IMR-90 (cell line): ENCODE measurements at regions not wholly inside any gene's neighbourhood (a gene's known extent, or its start where the extent isn't known, plus 50 kb on each side); places are given as distances from the start of the nearest gene placed in this dataset.
A peak's percentile ranks its signal among the peaks of the same experiment; 100 is the strongest.

Experiments
- ATAC-seq: fragments of 200-7000 bp; cut with Tn5 transposase; 2 replicates; pipeline ENCODE4 v1.9.1; 2020; ENCODE audit warnings: low read depth, mild to moderate bottlenecking, moderate library complexity
- BruUV-seq: library from RNA; stranded (reverse); fragments of 400-500 nt; replicated peaks from 2 replicates; lab custom pipeline; 2021; lab: Mats Ljungman, UMichigan
- CTCF ChIA-PET: fragments of 300-600 bp; formaldehyde crosslinking; extraction: SDS; loops from one replicate; lab custom pipeline; 2021; ENCODE audit warnings: antibody characterized with exemption; lab: Yijun Ruan, JAX
- POLR2A ChIA-PET: fragments of 300-600 bp; sonication (Branson Sonifier 250); formaldehyde crosslinking; loops from one replicate; lab custom pipeline; 2022; ENCODE audit warnings: antibody characterized with exemption; ENCODE audit not compliant: unreplicated experiment; lab: Charles Lee
- DNase-seq: peaks from one replicate; pipeline ENCODE4 v3.0.0; 2013
- H2AFZ ChIP-seq: replicated peaks from 2 replicates; pipeline ENCODE3; 2013; ENCODE audit warnings: low read length, mild to moderate bottlenecking; ENCODE audit not compliant: poor library complexity
- H2AK5ac ChIP-seq: 2 replicates; pipeline ENCODE4 v1.6.1; 2013; ENCODE audit warnings: low read depth, low read length, inconsistent platforms
- H2AK9ac ChIP-seq: replicated peaks from 2 replicates; pipeline ENCODE3; 2013; ENCODE audit warnings: mild to moderate bottlenecking, low read depth, low read length, moderate library complexity; ENCODE audit not compliant: poor library complexity
- H2BK120ac ChIP-seq: 2 replicates; pipeline ENCODE4 v1.6.1; 2013; ENCODE audit warnings: low read depth, low read length, inconsistent platforms
- H2BK15ac ChIP-seq: 3 replicates; pipeline ENCODE4 v1.6.1; 2013; ENCODE audit warnings: low read depth, low read length, inconsistent platforms
- H2BK20ac ChIP-seq: 2 replicates; pipeline ENCODE4 v1.6.1; 2013; ENCODE audit warnings: low read depth, mild to moderate bottlenecking, inconsistent platforms, low read length, moderate library complexity
- H2BK5ac ChIP-seq: 2 replicates; pipeline ENCODE4 v1.6.1; 2013; ENCODE audit warnings: mild to moderate bottlenecking, low read depth, low read length, inconsistent platforms; ENCODE audit not compliant: poor library complexity, severe bottlenecking
- H3K14ac ChIP-seq: replicated peaks from 2 replicates; pipeline ENCODE4 v1.6.1; 2013; ENCODE audit warnings: low read depth, low read length, inconsistent platforms
- H3K18ac ChIP-seq: 2 replicates; pipeline ENCODE4 v1.6.1; 2013; ENCODE audit warnings: low read depth, low read length, control low read depth
- H3K23ac ChIP-seq: 2 replicates; pipeline ENCODE4 v1.6.1; 2013; ENCODE audit warnings: low read depth, low read length, inconsistent platforms
- H3K27ac ChIP-seq: 2 replicates; pipeline ENCODE4 v1.5.1; 2013; ENCODE audit warnings: mild to moderate bottlenecking, control low read depth, low read length; ENCODE audit not compliant: insufficient read depth
- H3K27me3 ChIP-seq: 2 replicates; pipeline ENCODE4 v1.6.1; 2013; ENCODE audit warnings: low read length; ENCODE audit not compliant: control insufficient read depth, insufficient read depth
- H3K36me3 ChIP-seq: 2 replicates; pipeline ENCODE4 v1.6.1; 2013; ENCODE audit warnings: low read length, mixed read lengths; ENCODE audit not compliant: control insufficient read depth, insufficient read depth
- H3K4ac ChIP-seq: 2 replicates; pipeline ENCODE4 v1.6.1; 2013; ENCODE audit warnings: low read depth, low read length, inconsistent platforms
- H3K4me1 ChIP-seq: 2 replicates; pipeline ENCODE4 v1.6.1; 2013; ENCODE audit warnings: low read length, mixed read lengths; ENCODE audit not compliant: control insufficient read depth, insufficient read depth
- H3K4me2 ChIP-seq: 2 replicates; pipeline ENCODE4 v1.6.1; 2013; ENCODE audit warnings: low read depth, mild to moderate bottlenecking, control low read depth, low read length, moderate library complexity
- H3K4me3 ChIP-seq: 2 replicates; pipeline ENCODE4 v1.5.1; 2013; ENCODE audit warnings: low read depth, mild to moderate bottlenecking, control low read depth, low read length, moderate library complexity; ENCODE audit not compliant: insufficient read depth
- H3K56ac ChIP-seq: 2 replicates; pipeline ENCODE4 v1.6.1; 2013; ENCODE audit warnings: low read length, inconsistent platforms; ENCODE audit not compliant: insufficient read depth; ENCODE audit errors: extremely low read depth
- H3K79me1 ChIP-seq, 2 experiments: 2 replicates each; pipeline ENCODE4 v1.6.1; 2013; ENCODE audit warnings: low read length in 2 of 2, inconsistent platforms in 1 of 2, low read depth in 1 of 2
- H3K9ac ChIP-seq: 2 replicates; pipeline ENCODE4 v1.6.1; 2013; ENCODE audit warnings: low read depth, low read length, control low read depth
- H3K9me1 ChIP-seq: 2 replicates; pipeline ENCODE4 v1.6.1; 2013; ENCODE audit warnings: low read length, inconsistent platforms; ENCODE audit not compliant: insufficient read depth
- H3K9me3 ChIP-seq: 2 replicates; pipeline ENCODE4 v1.6.1; 2013; ENCODE audit warnings: low read length; ENCODE audit not compliant: control insufficient read depth, insufficient read depth
- H4K20me1 ChIP-seq: 2 replicates; pipeline ENCODE4 v1.6.1; 2013; ENCODE audit warnings: low read length, inconsistent platforms; ENCODE audit not compliant: insufficient read depth
- H4K5ac ChIP-seq: 2 replicates; pipeline ENCODE4 v1.6.1; 2013; ENCODE audit warnings: mild to moderate bottlenecking, low read depth, low read length, control low read depth
- H4K8ac ChIP-seq, 2 experiments: 2 replicates each; pipeline ENCODE4 v1.6.1; 2013; ENCODE audit warnings: low read depth in 2 of 2, low read length in 2 of 2, control low read depth in 1 of 2, inconsistent platforms in 1 of 2
- H4K91ac ChIP-seq: 2 replicates; pipeline ENCODE4 v1.6.1; 2013; ENCODE audit warnings: low read depth, low read length, inconsistent platforms; ENCODE audit not compliant: insufficient read depth
- BHLHE40 ChIP-seq: fragments of 150-350 bp; IDR thresholded peaks from 2 replicates; pipeline ENCODE4 v1.6.1; 2016; ENCODE audit warnings: mild to moderate bottlenecking, low read depth, low read length
- CEBPB ChIP-seq: IDR thresholded peaks from 2 replicates; pipeline ENCODE4 v1.6.1; 2012; ENCODE audit warnings: low read depth, low read length, improper control_type of control experiment
- CHD1 ChIP-seq: IDR thresholded peaks from 2 replicates; pipeline ENCODE4 v1.6.1; 2012; ENCODE audit warnings: low read depth, low read length, improper control_type of control experiment
- CTCF ChIP-seq: conservative IDR thresholded peaks from 2 replicates; pipeline ENCODE4 v1.5.1; 2012; ENCODE audit warnings: mild to moderate bottlenecking, low read depth, low read length, improper control_type of control experiment
- ELK1 ChIP-seq: fragments of 150-350 bp; IDR thresholded peaks from 2 replicates; pipeline ENCODE4 v1.6.1; 2016; ENCODE audit warnings: low read depth, mild to moderate bottlenecking, low read length, moderate library complexity, borderline replicate concordance
- MAFK ChIP-seq: IDR thresholded peaks from 2 replicates; pipeline ENCODE4 v1.6.1; 2012; ENCODE audit warnings: low read depth, low read length, improper control_type of control experiment
- MAZ ChIP-seq: IDR thresholded peaks from 2 replicates; pipeline ENCODE4 v1.6.1; 2012; ENCODE audit warnings: low read depth, mild to moderate bottlenecking, low read length, improper control_type of control experiment, moderate library complexity, borderline replicate concordance
- MXI1 ChIP-seq: IDR thresholded peaks from 2 replicates; pipeline ENCODE4 v1.6.1; 2012; ENCODE audit warnings: low read depth, mild to moderate bottlenecking, low read length, moderate library complexity, borderline replicate concordance
- NFE2L2 ChIP-seq: fragments of 150-350 bp; IDR thresholded peaks from 2 replicates; pipeline ENCODE4 v1.6.1; 2016; ENCODE audit warnings: low read depth, mild to moderate bottlenecking, low read length
- POLR2A ChIP-seq: IDR thresholded peaks from 2 replicates; pipeline ENCODE4 v1.6.1; 2012; ENCODE audit warnings: mild to moderate bottlenecking, low read depth, low read length
- RCOR1 ChIP-seq: IDR thresholded peaks from 2 replicates; pipeline ENCODE4 v1.6.1; 2012; ENCODE audit warnings: mild to moderate bottlenecking, low read length, improper control_type of control experiment; ENCODE audit not compliant: insufficient replicate concordance
- RFX5 ChIP-seq: IDR thresholded peaks from 2 replicates; pipeline ENCODE4 v1.8.0; 2012; ENCODE audit warnings: low read depth, mild to moderate bottlenecking, low read length, moderate library complexity
- SMC3 ChIP-seq: fragments of 150-350 bp; IDR thresholded peaks from 2 replicates; pipeline ENCODE4 v1.6.1; 2016; ENCODE audit warnings: low read depth, mild to moderate bottlenecking, antibody characterized with exemption, low read length, moderate library complexity
- WGBS, 2 experiments: methylation state at CpG; one replicate each; pipeline versions ENCODE4 v1.1.5 to v1.1.7; 2013; ENCODE audit warnings: missing lambda C conversion rate in 2 of 2; ENCODE audit not compliant: insufficient read length in 1 of 2; ENCODE audit errors: extremely low coverage in 2 of 2; 5-methylcytosine and 5-hydroxymethylcytosine counted together
- dilution Hi-C: fragments of 300-500 bp; cut with HindIII; formaldehyde crosslinking; loops from one replicate; pipeline ENCODE4 v1.14.3; 2018; ENCODE audit warnings: low sequenced_read_pairs; ENCODE audit not compliant: unreplicated experiment
- in situ Hi-C: fragments of 300-500 bp; cut with MboI; formaldehyde crosslinking; loops from 3 replicates; pipeline ENCODE4 v1.14.3; 2019; ENCODE audit warnings: low sequenced_read_pairs, inconsistent platforms, mixed read lengths
- intact Hi-C: fragments of 100-400 bp; cut with micrococcal nuclease; formaldehyde crosslinking; loops from 2 replicates; pipeline ENCODE4 v1.10.0; 2022
- TF ChIP-seq, protein P1 (sequence below): fragments of 150-350 bp; IDR thresholded peaks from 2 replicates; pipeline ENCODE4 v1.6.1; 2017; ENCODE audit warnings: mild to moderate bottlenecking, antibody characterized with exemption, low read length, low read depth

GRCh38 chr2:201974171-201975100 lies 59.2 kb upstream of the FZD7 start:
- Histone ChIP-seq H3K23ac (no peak overlapping the region), H2BK120ac (no peak overlapping the region), H3K27me3 (no peaks in the 10 kb centered on the region), H2AK5ac (no peak overlapping the region), H3K4me1 (peaks cover 15% of the 10 kb centered on the region), H4K20me1 (no peaks in the 10 kb centered on the region), H3K4me3 (no peak overlapping the region), H3K9me3 (no peaks in the 10 kb centered on the region), H2BK15ac (no peak overlapping the region), H3K36me3 (no peaks in the 10 kb centered on the region), H2BK5ac (no peak overlapping the region), H4K91ac (no peak overlapping the region), H2AK9ac (no peak overlapping the region), H3K27ac (no peak overlapping the region), H3K4me2 (no peak overlapping the region), H3K9me1 (peaks cover 6% of the 10 kb centered on the region; the same call in 1 of the 2 replicates), H2BK20ac (no peak overlapping the region), H3K79me1 (no peaks in the 10 kb centered on the region), H2AFZ (peak overlapping the region; percentile 40), H3K4ac (no peak overlapping the region), H3K14ac (no peak overlapping the region), H4K5ac (no peak overlapping the region), H3K18ac (no peak overlapping the region; the same call in 1 of the 2 replicates), H4K8ac (no peak overlapping the region), H3K56ac (no peak overlapping the region), H3K9ac (no peak overlapping the region)
- intact Hi-C loops (loop anchor here (5.0 kb wide), 1 partner anchor 58 kb away; the partner anchor contains the start of gene FZD7), dilution Hi-C loops (no loop called here), in situ Hi-C loops (no loop called here)
- no peak for ATAC-seq
- ChIA-PET CTCF (interaction anchor here (1.2 kb wide), 1 partner anchor 14 kb away, joined by 3 read pairs; no protein-coding TSS in a partner anchor), POLR2A (no interaction called here)
- WGBS, 2 experiments, result no CpG with 5 or more reads among the region's 12 CpGs
- DNase-seq, result no peak
- no TSS peak for BruUV-seq
- TF ChIP-seq CEBPB (no peak), MAFK (no peak), BHLHE40 (no peak), SMC3 (no peak), MAZ (no peak), NFE2L2 (no peak), RCOR1 (no peak), MXI1 (no peak), CTCF (no peak), POLR2A (no peak), CHD1 (no peak), ELK1 (no peak), RFX5 (no peak)
- TF ChIP-seq, protein P1, sequence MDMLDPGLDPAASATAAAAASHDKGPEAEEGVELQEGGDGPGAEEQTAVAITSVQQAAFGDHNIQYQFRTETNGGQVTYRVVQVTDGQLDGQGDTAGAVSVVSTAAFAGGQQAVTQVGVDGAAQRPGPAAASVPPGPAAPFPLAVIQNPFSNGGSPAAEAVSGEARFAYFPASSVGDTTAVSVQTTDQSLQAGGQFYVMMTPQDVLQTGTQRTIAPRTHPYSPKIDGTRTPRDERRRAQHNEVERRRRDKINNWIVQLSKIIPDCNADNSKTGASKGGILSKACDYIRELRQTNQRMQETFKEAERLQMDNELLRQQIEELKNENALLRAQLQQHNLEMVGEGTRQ, result no peak
